A549 (cell line): ENCODE measurements at regions not wholly inside any gene's neighbourhood (a gene's known extent, or its start where the extent isn't known, plus 50 kb on each side); places are given as distances from the start of the nearest gene placed in this dataset.

Experiments used
- ATAC-seq, 2 experiments: fragments of 200-7000 bp in 1 of 2; fragments of >200 bp in 1 of 2; cut with Nextera tagmentation in 1 of 2; cut with Tn5 transposase in 1 of 2; 3 replicates each; pipeline versions ENCODE4 v1.8.0 to v1.9.1; 2018 to 2020; ENCODE audit warnings: mild to moderate bottlenecking in 1 of 2, moderate library complexity in 1 of 2
- CTCF ChIA-PET: fragments of 300-600 bp; sonication (Branson Sonifier 250); formaldehyde crosslinking; extraction: SDS; loops from one replicate; lab custom pipeline; 2021; ENCODE audit warnings: antibody characterized with exemption, inconsistent platforms; lab: Yijun Ruan, JAX
- POLR2A ChIA-PET: fragments of 350-600 bp; formaldehyde crosslinking; extraction: SDS; loops from one replicate; lab custom pipeline; 2021; ENCODE audit warnings: antibody characterized with exemption, inconsistent platforms; lab: Yijun Ruan, JAX
- DNase-seq, 2 experiments: peaks; one replicate each; pipeline versions ENCODE4 v3.0.0 to v3.0.0-alpha.2; 2011 to 2016; ENCODE audit warnings: low read depth in 1 of 2, low spot score in 1 of 2
- FAIRE-seq: peaks from 2 replicates; lab custom pipeline; 2011; peaks lifted over from hg19 to GRCh38; lab: Jason Lieb, UNC
- H3K27ac ChIP-seq, 2 experiments: fragments of >200 bp; sonication (Bioruptor Twin); formaldehyde crosslinking; 3 replicates each; pipeline ENCODE4 v1.5.1; 2016 to 2017
- H3K4me1 ChIP-seq: fragments of >200 bp; sonication (Bioruptor Twin); formaldehyde crosslinking; 3 replicates; pipeline ENCODE4 v1.6.1; 2016
- H3K4me2 ChIP-seq: fragments of >200 bp; sonication (Bioruptor Twin); formaldehyde crosslinking; 3 replicates; pipeline ENCODE4 v1.6.1; 2016
- H3K4me3 ChIP-seq: fragments of >200 bp; sonication (Bioruptor Twin); formaldehyde crosslinking; 3 replicates; pipeline ENCODE4 v1.5.1; 2016
- H3K9me3 ChIP-seq: fragments of >200 bp; sonication (Bioruptor Twin); formaldehyde crosslinking; 3 replicates; pipeline ENCODE4 v1.6.1; 2016
- CHD4 ChIP-seq: fragments of 200-600 bp; sonication (generic); IDR thresholded peaks from 2 replicates; pipeline ENCODE4 v1.6.1; 2016; ENCODE audit warnings: antibody characterized with exemption, mild to moderate bottlenecking, borderline replicate concordance
- EHF ChIP-seq: fragments of 250-450 bp; sonication (Bioruptor Pico); IDR thresholded peaks from 2 replicates; pipeline ENCODE4 v1.5.0; 2020; ENCODE audit warnings: mild to moderate bottlenecking
- EP300 ChIP-seq, 2 experiments: fragments of >200 bp; sonication (Bioruptor Twin); formaldehyde crosslinking; IDR thresholded peaks; 2 replicates in 1 of 2; 3 replicates in 1 of 2; pipeline ENCODE4 v1.6.1; 2016 to 2017
- FOSL2 ChIP-seq, 2 experiments: fragments of 450-650 bp in 1 of 2; fragments of >200 bp in 1 of 2; sonication (Bioruptor Twin) in 1 of 2; formaldehyde crosslinking; IDR thresholded peaks; 2 replicates each; pipeline versions ENCODE4 v1.5.0 to v1.6.1; 2016 to 2020; ENCODE audit warnings: mild to moderate bottlenecking in 1 of 2, moderate library complexity in 1 of 2
- HDAC2 ChIP-seq: fragments of 200-600 bp; sonication (generic); IDR thresholded peaks from 2 replicates; pipeline ENCODE4 v1.6.1; 2016
- HEYL ChIP-seq: fragments of 250-450 bp; sonication (Bioruptor Pico); IDR thresholded peaks from 2 replicates; pipeline ENCODE4 v1.8.0; 2021; ENCODE audit warnings: mild to moderate bottlenecking, moderate library complexity
- HOXB5 ChIP-seq: fragments of 250-450 bp; sonication (Bioruptor Pico); IDR thresholded peaks from 2 replicates; pipeline ENCODE4 v1.5.0; 2020; ENCODE audit warnings: mild to moderate bottlenecking, moderate library complexity
- JUNB ChIP-seq: fragments of >200 bp; sonication (Bioruptor Twin); formaldehyde crosslinking; IDR thresholded peaks from 2 replicates; pipeline ENCODE4 v1.6.1; 2016
- MAZ ChIP-seq: fragments of 150-350 bp; IDR thresholded peaks from 2 replicates; pipeline ENCODE4 v1.6.1; 2014; ENCODE audit warnings: antibody characterized with exemption, low read depth, low read length, borderline replicate concordance
- NPAS2 ChIP-seq: fragments of 250-450 bp; sonication (Bioruptor Pico); IDR thresholded peaks from 2 replicates; pipeline ENCODE4 v1.8.0; 2022; ENCODE audit warnings: mild to moderate bottlenecking, moderate library complexity, borderline replicate concordance
- NR3C1 ChIP-seq: fragments of >200 bp; sonication (Bioruptor Twin); formaldehyde crosslinking; IDR thresholded peaks from 3 replicates; pipeline ENCODE4 v1.6.1; 2017
- PHF8 ChIP-seq: fragments of 200-600 bp; sonication (generic); IDR thresholded peaks from 2 replicates; pipeline ENCODE4 v1.6.1; 2016; ENCODE audit warnings: low read depth, mild to moderate bottlenecking, antibody characterized with exemption, moderate library complexity, borderline replicate concordance
- RARB ChIP-seq: fragments of 250-450 bp; sonication (Bioruptor Pico); IDR thresholded peaks from 2 replicates; pipeline ENCODE4 v1.8.0; 2021; ENCODE audit warnings: mild to moderate bottlenecking, moderate library complexity
- RCOR1 ChIP-seq: fragments of 150-350 bp; IDR thresholded peaks from 2 replicates; pipeline ENCODE4 v1.6.1; 2014; ENCODE audit warnings: antibody characterized with exemption, low read length, low read depth
- RFX5 ChIP-seq: fragments of 450-650 bp; IDR thresholded peaks from 2 replicates; pipeline ENCODE4 v1.7.1; 2014; ENCODE audit warnings: antibody characterized with exemption, mild to moderate bottlenecking, moderate library complexity
- RNF2 ChIP-seq: fragments of 200-600 bp; sonication (generic); IDR thresholded peaks from 2 replicates; pipeline ENCODE4 v1.6.1; 2016; ENCODE audit warnings: low read depth, mild to moderate bottlenecking, antibody characterized with exemption, moderate library complexity, borderline replicate concordance
- SREBF2 ChIP-seq: fragments of 450-650 bp; IDR thresholded peaks from 2 replicates; pipeline ENCODE4 v1.6.1; 2014; ENCODE audit warnings: mild to moderate bottlenecking, moderate library complexity
- TP53 ChIP-seq: fragments of 250-450 bp; sonication (Bioruptor Pico); IDR thresholded peaks from 2 replicates; pipeline ENCODE4 v1.5.0; 2021; ENCODE audit warnings: mild to moderate bottlenecking, moderate library complexity
- USF2 ChIP-seq: fragments of 450-650 bp; IDR thresholded peaks from 2 replicates; pipeline ENCODE4 v1.6.1; 2014; ENCODE audit warnings: antibody characterized with exemption
- ZC3H11A ChIP-seq: fragments of 450-650 bp; IDR thresholded peaks from 2 replicates; pipeline ENCODE4 v1.6.1; 2014; ENCODE audit warnings: antibody characterized with exemption, mild to moderate bottlenecking
- WGBS: methylation state at CpG from one replicate; pipeline ENCODE4 v1.1.6; 2017; ENCODE audit errors: missing lambda C conversion rate; 5-methylcytosine and 5-hydroxymethylcytosine counted together
- TF ChIP-seq, protein P1 (sequence below): fragments of >200 bp; sonication (Bioruptor Twin); formaldehyde crosslinking; IDR thresholded peaks from 2 replicates; pipeline ENCODE4 v1.6.1; 2016
- TF ChIP-seq, protein P2 (sequence below): fragments of 250-450 bp; sonication (Bioruptor Pico); IDR thresholded peaks from 2 replicates; pipeline ENCODE4 v1.5.0; 2020; ENCODE audit warnings: low read depth, mild to moderate bottlenecking, moderate library complexity
- TF ChIP-seq, protein P3 (sequence below): fragments of >200 bp; sonication (Bioruptor Twin); formaldehyde crosslinking; IDR thresholded peaks from 3 replicates; pipeline ENCODE4 v1.5.1; 2016

DNA sequence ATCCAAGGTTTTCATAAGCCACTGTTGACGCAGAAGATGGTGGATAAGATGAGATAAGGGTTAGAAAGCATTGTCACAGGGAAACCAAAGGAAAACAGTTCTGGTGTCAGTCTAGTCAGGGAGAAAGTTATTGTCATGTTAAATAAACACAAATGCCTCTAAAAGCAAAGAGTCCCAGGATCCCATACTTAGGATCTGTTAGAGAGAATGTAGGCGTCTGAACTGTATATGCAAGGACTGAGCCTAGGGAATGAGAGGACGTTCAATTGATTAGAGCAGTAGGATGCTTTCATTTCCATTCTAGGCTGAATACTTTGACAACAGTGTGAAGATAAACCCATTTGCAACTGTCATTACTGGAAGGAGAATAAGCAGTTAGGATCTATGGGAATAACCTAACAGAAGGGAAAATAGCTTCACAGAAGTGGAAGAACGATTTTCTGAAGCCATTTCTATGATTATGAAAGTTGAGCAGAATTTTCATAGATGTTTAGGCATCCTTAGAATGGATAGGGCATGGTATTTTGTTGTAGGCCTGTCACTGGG, 1149.1 kb upstream of the CDH8 start:
- no peak for ATAC-seq
- no peak for FAIRE-seq

GRCh38 chr16:63183743-63184142, 1147.5 kb upstream of the CDH8 start:
- ATAC-seq (no peak), DNase-seq (no peak), FAIRE-seq (no peak)
- H3K9me3 ChIP-seq: no peaks in the 10 kb centered on the region
- H3K4me1 ChIP-seq: no peaks in the 10 kb centered on the region
- ChIA-PET CTCF (no interaction called here), POLR2A (no interaction called here)
- H3K4me3 ChIP-seq: no peak overlapping the region
- no peak overlapping the region for H3K27ac ChIP-seq
- H3K4me2 ChIP-seq: no peak overlapping the region
- 9% methylated on average over 2 of the region's 2 CpGs for WGBS
- no peak for TF ChIP-seq HOXB5 (CRISPR knock-in tag)
- no peak for TF ChIP-seq JUNB
- TF ChIP-seq ZC3H11A: no peak
- TF ChIP-seq RNF2: no peak
- TF ChIP-seq, protein P1, sequence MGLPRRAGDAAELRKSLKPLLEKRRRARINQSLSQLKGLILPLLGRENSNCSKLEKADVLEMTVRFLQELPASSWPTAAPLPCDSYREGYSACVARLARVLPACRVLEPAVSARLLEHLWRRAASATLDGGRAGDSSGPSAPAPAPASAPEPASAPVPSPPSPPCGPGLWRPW: no peak
- TF ChIP-seq USF2: no peak
- no peak for TF ChIP-seq TP53 (CRISPR knock-in tag)
- no peak for TF ChIP-seq SREBF2
- TF ChIP-seq, protein P2, sequence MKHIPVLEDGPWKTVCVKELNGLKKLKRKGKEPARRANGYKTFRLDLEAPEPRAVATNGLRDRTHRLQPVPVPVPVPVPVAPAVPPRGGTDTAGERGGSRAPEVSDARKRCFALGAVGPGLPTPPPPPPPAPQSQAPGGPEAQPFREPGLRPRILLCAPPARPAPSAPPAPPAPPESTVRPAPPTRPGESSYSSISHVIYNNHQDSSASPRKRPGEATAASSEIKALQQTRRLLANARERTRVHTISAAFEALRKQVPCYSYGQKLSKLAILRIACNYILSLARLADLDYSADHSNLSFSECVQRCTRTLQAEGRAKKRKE (CRISPR knock-in tag): no peak
- no peak for TF ChIP-seq NPAS2 (CRISPR knock-in tag)
- no peak for TF ChIP-seq EHF (CRISPR knock-in tag)
- TF ChIP-seq, protein P3, sequence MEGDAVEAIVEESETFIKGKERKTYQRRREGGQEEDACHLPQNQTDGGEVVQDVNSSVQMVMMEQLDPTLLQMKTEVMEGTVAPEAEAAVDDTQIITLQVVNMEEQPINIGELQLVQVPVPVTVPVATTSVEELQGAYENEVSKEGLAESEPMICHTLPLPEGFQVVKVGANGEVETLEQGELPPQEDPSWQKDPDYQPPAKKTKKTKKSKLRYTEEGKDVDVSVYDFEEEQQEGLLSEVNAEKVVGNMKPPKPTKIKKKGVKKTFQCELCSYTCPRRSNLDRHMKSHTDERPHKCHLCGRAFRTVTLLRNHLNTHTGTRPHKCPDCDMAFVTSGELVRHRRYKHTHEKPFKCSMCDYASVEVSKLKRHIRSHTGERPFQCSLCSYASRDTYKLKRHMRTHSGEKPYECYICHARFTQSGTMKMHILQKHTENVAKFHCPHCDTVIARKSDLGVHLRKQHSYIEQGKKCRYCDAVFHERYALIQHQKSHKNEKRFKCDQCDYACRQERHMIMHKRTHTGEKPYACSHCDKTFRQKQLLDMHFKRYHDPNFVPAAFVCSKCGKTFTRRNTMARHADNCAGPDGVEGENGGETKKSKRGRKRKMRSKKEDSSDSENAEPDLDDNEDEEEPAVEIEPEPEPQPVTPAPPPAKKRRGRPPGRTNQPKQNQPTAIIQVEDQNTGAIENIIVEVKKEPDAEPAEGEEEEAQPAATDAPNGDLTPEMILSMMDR: no peak
- TF ChIP-seq PHF8: no peak
- no peak for TF ChIP-seq RARB (CRISPR knock-in tag)
- TF ChIP-seq HDAC2: no peak

More for the DNA sequence above, 1149.1 kb upstream of the CDH8 start:
- no peak for DNase-seq
- ChIA-PET POLR2A (no interaction called here), CTCF (no interaction called here)
- Histone ChIP-seq H3K27ac (no peak overlapping the region), H3K4me3 (no peak overlapping the region), H3K4me1 (no peaks in the 10 kb centered on the region), H3K4me2 (no peak overlapping the region), H3K9me3 (no peaks in the 10 kb centered on the region)
- TF ChIP-seq EHF (CRISPR knock-in tag) (no peak), EP300 (IDR thresholded peaks at IDR 0.05) (no peak)
- 18% methylated on average over 4 of the region's 4 CpGs for WGBS

DNA sequence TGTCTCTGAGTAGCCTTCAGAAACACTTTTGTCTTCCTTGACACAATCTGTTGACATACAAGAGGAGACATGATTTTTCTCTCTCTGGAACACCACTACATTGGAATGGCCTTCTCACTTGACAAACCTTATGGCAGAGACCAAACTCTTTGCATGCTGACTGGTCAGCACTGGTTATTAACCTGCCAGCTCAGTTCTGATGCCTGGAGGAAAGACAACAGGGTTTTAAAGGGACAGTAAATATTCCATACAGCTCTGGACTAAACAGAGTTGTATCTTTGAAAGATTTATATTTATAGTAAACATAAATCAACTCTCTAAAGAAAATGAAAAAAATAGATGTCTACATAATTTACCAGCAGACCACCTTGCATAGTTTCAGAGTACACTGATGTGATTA, 1139.1 kb upstream of the CDH8 start:
- ATAC-seq (no peak), FAIRE-seq (no peak), DNase-seq (no peak)
- Histone ChIP-seq H3K4me1 (no peaks in the 10 kb centered on the region), H3K4me3 (no peak overlapping the region), H3K27ac (no peak overlapping the region), H3K9me3 (no peaks in the 10 kb centered on the region), H3K4me2 (no peak overlapping the region)
- no peak for TF ChIP-seq CHD4
- no peak for TF ChIP-seq MAZ
- TF ChIP-seq NR3C1: no peak
- no peak for TF ChIP-seq TP53 (CRISPR knock-in tag)
- no peak for TF ChIP-seq EHF (CRISPR knock-in tag)
- TF ChIP-seq FOSL2 (IDR thresholded peaks at IDR 0.05): no peak
- TF ChIP-seq FOSL2 (CRISPR knock-in tag; IDR thresholded peaks at IDR 0.05): no peak
- no peak for TF ChIP-seq RFX5
- no peak for TF ChIP-seq HEYL (CRISPR knock-in tag)
- TF ChIP-seq RCOR1: no peak
- TF ChIP-seq PHF8: no peak
- ChIA-PET CTCF (no interaction called here), POLR2A (no interaction called here)
